NCI-H1417 (cell line): ENCODE measurements at regions not wholly inside any gene's neighbourhood (a gene's known extent, or its start where the extent isn't known, plus 50 kb on each side); places are given as distances from the start of the nearest gene placed in this dataset.

ENCODE experiments used
- DNase-seq, 3 experiments: peaks; one replicate each; lab custom pipeline; 2025; lab: John Stamatoyannopoulos, UW

- no peak for DNase-seq
Measured at GRCh38 chr6:94535798-94536197, 1041.5 kb upstream of the MANEA start.

- DNase-seq: no peak
Measured at GRCh38 chr6:94511502-94512088, 1065.7 kb upstream of the MANEA start.

GRCh38 chr6:94510877-94511276, 1066.5 kb upstream of the MANEA start:
- no peak for DNase-seq

- DNase-seq: no peak
Measured at GRCh38 chr6:94501516-94501915, 1075.8 kb upstream of the MANEA start.

GRCh38 chr6:94498099-94498498, 1078.7 kb upstream of the EPHA7 start:
- DNase-seq: no peak

GRCh38 chr6:94494500-94494899, 1075.1 kb upstream of the EPHA7 start:
- DNase-seq: no peak

- no peak for DNase-seq
Measured at GRCh38 chr6:94487371-94487770, 1068.0 kb upstream of the EPHA7 start.

- peak in 2 of 3 experiments; percentile 4 to 58 for DNase-seq
Measured at GRCh38 chr6:94478133-94479005, 1059.0 kb upstream of the EPHA7 start.

- no peak for DNase-seq
Measured at GRCh38 chr6:94468830-94469229, 1049.5 kb upstream of the EPHA7 start.

- peak in 1 of 3 experiments; percentile 4 for DNase-seq
Measured at GRCh38 chr6:94464018-94464510, 1044.7 kb upstream of the EPHA7 start.

- no peak for DNase-seq
Measured at GRCh38 chr6:94463306-94463705, 1043.9 kb upstream of the EPHA7 start.

GRCh38 chr6:94462231-94462630, 1042.9 kb upstream of the EPHA7 start:
- DNase-seq: no peak

- DNase-seq: no peak
Measured at GRCh38 chr6:94456266-94456665, 1036.9 kb upstream of the EPHA7 start.

GRCh38 chr6:94454231-94454630, 1034.9 kb upstream of the EPHA7 start:
- DNase-seq: no peak

GRCh38 chr6:94446120-94446519, 1026.8 kb upstream of the EPHA7 start:
- DNase-seq: no peak

- DNase-seq: no peak
Measured at GRCh38 chr6:94443701-94444100, 1024.3 kb upstream of the EPHA7 start.

- no peak for DNase-seq
Measured at GRCh38 chr6:94424692-94425091, 1005.3 kb upstream of the EPHA7 start.

GRCh38 chr6:94417363-94417762, 998.0 kb upstream of the EPHA7 start:
- no peak for DNase-seq

- no peak for DNase-seq
Measured at GRCh38 chr6:94414041-94414440, 994.7 kb upstream of the EPHA7 start.

- peak in 1 of 3 experiments; percentile 31 for DNase-seq
Measured at GRCh38 chr6:94401311-94401710, 982.0 kb upstream of the EPHA7 start.

GRCh38 chr6:94394822-94395221, 975.5 kb upstream of the EPHA7 start:
- DNase-seq: no peak

GRCh38 chr6:94389218-94389617, 969.9 kb upstream of the EPHA7 start:
- no peak for DNase-seq

- no peak for DNase-seq
Measured at GRCh38 chr6:94377835-94378234, 958.5 kb upstream of the EPHA7 start.
